LNCAP (cell line): ENCODE measurements at regions not wholly inside any gene's neighbourhood (a gene's known extent, or its start where the extent isn't known, plus 50 kb on each side); places are given as distances from the start of the nearest gene placed in this dataset.

ENCODE experiments used
- TF ChIP-seq, protein P1 (sequence below): fragments of 450-650 bp; IDR thresholded peaks from 2 replicates; pipeline ENCODE4 v1.5.1; 2017; ENCODE audit warnings: mild to moderate bottlenecking

DNA sequence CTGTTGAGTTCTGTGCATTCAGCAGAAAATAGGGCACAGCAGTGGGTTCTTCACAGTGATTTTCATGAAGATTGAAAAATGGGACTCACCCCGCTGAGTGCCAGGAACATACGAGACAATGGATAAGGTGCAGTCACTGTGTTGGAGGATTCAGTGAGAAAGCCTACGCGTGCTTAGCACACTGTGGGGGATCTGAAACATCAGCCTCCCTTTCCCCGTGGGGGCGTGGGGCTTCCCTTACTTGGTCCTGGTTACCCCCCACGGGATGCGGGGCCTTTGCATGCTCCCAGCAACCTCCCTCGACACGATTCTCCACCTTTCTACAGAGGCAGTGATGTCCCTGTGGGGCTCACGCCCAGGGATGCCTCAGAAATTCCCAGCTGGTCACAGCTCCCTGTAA is 252.2 kb upstream of the C1orf174 start:
- TF ChIP-seq, protein P1, sequence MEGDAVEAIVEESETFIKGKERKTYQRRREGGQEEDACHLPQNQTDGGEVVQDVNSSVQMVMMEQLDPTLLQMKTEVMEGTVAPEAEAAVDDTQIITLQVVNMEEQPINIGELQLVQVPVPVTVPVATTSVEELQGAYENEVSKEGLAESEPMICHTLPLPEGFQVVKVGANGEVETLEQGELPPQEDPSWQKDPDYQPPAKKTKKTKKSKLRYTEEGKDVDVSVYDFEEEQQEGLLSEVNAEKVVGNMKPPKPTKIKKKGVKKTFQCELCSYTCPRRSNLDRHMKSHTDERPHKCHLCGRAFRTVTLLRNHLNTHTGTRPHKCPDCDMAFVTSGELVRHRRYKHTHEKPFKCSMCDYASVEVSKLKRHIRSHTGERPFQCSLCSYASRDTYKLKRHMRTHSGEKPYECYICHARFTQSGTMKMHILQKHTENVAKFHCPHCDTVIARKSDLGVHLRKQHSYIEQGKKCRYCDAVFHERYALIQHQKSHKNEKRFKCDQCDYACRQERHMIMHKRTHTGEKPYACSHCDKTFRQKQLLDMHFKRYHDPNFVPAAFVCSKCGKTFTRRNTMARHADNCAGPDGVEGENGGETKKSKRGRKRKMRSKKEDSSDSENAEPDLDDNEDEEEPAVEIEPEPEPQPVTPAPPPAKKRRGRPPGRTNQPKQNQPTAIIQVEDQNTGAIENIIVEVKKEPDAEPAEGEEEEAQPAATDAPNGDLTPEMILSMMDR, result no peak

DNA sequence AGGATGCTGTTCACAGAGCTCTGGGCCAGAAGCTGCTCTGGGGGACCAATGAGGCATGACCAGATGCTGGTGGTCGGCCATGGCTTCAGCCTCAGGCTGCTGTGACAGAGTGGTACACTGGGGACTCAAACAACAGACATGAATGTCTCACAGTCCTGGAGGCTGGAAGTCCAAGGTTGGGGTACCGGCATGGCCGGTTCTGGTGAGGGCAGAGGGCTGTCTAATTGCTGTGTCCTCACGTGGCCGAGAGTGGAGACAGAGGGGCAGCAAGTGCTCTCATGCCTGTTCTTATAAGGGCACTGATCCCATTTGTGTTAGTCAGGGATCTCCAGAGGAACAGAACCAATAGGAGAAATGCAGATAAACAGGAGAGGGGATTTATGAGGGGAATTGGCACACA is 253.5 kb upstream of the C1orf174 start:
- TF ChIP-seq, protein P1, result no peak

DNA sequence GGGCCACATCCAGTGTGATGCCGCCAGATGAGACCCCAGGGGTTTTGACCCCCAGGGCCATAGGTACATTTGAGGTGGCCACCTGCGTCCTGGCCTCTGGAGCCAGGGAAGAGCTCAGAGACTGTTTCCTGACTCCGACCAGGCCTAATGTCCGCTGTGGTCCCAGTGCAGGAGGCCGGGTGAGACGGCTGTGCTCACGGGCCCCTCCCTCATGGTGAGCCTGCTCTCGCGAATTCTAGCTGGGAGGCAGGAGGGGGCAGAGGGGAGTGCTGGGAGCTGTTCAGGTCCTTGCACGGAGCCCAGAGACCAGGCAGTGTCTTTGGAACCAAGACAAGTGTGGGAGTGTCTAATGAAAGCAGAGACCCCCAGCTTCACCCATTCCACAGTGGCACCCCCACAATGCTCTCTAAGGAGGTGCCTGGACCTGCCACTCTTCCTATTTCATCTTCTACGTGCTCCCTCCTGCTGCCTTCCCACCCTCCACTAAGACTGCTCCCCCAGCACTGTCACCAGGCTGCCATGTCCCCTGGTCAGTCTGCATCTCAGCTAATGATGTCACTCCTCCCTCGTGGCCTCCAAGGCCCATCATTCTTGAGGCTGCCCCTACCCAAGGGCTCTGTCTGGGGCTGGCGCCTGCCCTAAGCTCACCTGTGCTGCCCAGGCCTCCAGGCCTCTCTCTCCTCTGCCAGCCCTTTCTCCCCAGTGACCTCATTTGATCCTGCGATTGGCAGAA is 256.3 kb upstream of the C1orf174 start:
- TF ChIP-seq, protein P1, result no peak

DNA sequence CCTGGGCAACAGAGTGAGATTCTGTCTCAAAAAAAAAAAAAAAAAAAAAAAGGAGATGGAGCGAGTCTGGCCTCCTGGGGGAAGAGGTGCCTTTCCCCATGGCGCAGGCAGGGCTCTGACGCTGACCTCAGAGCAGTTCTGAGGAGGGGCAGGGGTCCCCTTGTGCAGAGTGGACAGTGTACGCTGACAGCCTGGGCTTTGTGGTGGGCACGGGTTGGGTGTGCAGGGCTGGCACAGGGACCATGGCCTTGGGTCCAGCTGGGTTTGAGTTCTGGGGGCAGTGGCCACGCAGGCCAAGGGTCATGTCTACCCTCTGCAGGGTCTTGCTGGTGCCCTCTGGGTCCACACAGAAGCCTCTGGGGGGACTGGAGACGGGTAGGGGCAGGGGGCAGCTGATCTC is 260.1 kb upstream of the C1orf174 start:
- TF ChIP-seq, protein P1, result no peak

DNA sequence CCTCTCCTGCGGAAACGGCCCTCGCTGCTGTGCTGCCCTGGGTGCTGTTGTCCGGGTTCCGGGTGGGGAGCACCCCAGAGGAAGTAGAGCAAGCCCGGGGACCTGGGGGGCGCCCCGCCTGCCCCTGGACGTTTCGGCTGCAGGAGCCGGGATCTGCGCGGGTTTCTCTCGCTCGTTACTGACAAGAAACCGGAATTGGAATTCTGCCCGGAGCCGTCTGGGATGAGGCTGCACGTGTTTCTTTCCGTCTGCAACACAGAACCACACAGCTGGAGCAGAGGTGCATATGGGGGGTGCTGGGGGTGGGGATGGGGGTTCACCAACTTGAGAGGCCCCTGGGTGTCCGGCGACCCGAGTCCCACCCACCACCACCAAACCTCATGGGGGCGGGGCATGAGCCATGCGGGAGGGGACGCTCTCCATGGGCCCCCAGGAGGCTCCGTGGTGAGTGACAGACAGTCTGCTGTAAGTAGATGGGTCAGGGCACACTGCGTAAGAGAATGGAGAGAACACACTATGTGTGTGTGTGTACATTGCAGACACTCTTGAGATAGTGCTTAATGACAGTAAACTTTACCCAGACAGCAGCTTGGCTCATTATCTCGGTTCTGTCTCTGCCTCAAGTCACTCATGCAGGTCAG is 261.4 kb upstream of the C1orf174 start:
- TF ChIP-seq, protein P1, result no peak

DNA sequence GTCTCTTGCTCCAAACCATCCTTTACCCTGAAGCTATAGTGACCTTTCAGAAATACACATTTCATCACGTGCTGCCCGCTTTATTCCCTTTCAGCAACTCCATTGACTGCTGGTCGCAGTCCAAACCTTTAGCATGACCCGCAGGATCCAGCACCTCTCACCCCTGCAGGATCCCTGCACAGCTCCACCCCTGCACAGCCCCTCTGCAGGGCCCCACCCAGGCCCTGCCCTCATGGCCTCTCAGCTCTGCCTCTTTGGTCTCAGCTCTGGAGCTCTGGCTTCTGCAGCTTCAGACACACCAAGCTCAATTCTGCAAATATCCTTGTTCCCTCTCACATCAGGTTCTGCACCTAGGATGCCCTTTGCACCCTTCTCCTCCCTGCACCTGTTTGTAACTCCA is 264.9 kb upstream of the C1orf174 start:
- TF ChIP-seq, protein P1, result no peak

DNA sequence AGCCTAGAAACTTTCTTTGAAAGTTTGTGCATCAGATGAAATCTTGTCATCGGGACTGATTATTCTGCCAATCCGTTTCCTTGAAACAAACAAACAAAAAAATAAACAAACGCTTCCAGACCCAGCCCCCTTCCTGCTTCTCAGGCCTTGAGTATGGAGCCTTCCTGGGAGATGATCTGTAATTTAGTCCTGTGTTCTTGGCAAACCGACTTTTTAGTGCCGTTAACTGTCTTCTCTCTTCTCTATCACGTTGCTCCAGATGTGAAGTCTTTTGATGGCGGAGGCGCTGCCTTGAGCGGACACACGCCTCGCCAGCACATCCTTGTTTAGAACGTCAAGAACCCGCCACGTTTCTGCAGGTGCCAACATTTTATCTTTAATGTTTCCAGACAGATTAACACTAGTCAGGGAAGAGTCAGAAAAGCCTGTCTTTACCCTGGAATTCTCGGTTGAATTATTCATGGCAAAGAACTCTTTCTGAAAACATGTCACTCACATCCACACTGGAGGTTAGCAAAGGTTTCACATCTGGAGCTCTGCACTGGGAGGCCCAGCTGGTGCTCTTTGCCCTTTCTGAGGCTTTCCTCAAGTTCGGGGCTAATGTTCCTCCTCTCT is 265.7 kb upstream of the C1orf174 start:
- TF ChIP-seq, protein P1, result no peak
